Renal cortical epithelial cell (primary cell): ENCODE measurements at regions not wholly inside any gene's neighbourhood (a gene's known extent, or its start where the extent isn't known, plus 50 kb on each side); places are given as distances from the start of the nearest gene placed in this dataset.

ENCODE experiments used
- DNase-seq: peaks from one replicate; pipeline ENCODE4 v3.0.0-alpha.2; 2011; ENCODE audit warnings: low read depth

- no peak for DNase-seq
Measured at GRCh38 chr13:106042996-106043581, 492.4 kb downstream of the EFNB2 start.

GRCh38 chr13:106041445-106041844, 494.0 kb downstream of the EFNB2 start:
- no peak for DNase-seq

GRCh38 chr13:106038752-106039151, 496.7 kb downstream of the EFNB2 start:
- peak; percentile 96 for DNase-seq

- DNase-seq = no peak
Measured at GRCh38 chr13:106036870-106037269, 498.6 kb downstream of the EFNB2 start.

GRCh38 chr13:106034201-106034600, 501.3 kb downstream of the EFNB2 start:
- peak; percentile 54 for DNase-seq

- peak; percentile 13 for DNase-seq
Measured at GRCh38 chr13:106033659-106034058, 501.8 kb downstream of the EFNB2 start.

GRCh38 chr13:106032441-106032840, 503.0 kb downstream of the EFNB2 start:
- no peak for DNase-seq

GRCh38 chr13:106029676-106030290, 505.7 kb downstream of the EFNB2 start:
- no peak for DNase-seq

- peak; percentile 45 for DNase-seq
Measured at GRCh38 chr13:106028911-106029310, 506.6 kb downstream of the EFNB2 start.

- no peak for DNase-seq
Measured at GRCh38 chr13:106011600-106011999, 523.9 kb downstream of the EFNB2 start.

- peak; percentile 87 for DNase-seq
Measured at GRCh38 chr13:106010836-106011235, 524.6 kb downstream of the EFNB2 start.

GRCh38 chr13:106008540-106008939, 526.9 kb downstream of the EFNB2 start:
- DNase-seq = peak; percentile 16

- no peak for DNase-seq
Measured at GRCh38 chr13:106007156-106007555, 528.3 kb downstream of the EFNB2 start.

GRCh38 chr13:106003651-106004050, 531.8 kb downstream of the EFNB2 start:
- no peak for DNase-seq

GRCh38 chr13:106001443-106001842, 534.0 kb downstream of the EFNB2 start:
- DNase-seq = no peak

GRCh38 chr13:105997581-105998550, 537.6 kb downstream of the EFNB2 start:
- DNase-seq = no peak

GRCh38 chr13:105996391-105997025, 539.0 kb downstream of the EFNB2 start:
- no peak for DNase-seq

- DNase-seq = no peak
Measured at GRCh38 chr13:105994340-105994739, 541.1 kb downstream of the EFNB2 start.

GRCh38 chr13:105991622-105992277, 543.7 kb downstream of the EFNB2 start:
- peak; percentile 91 for DNase-seq

- DNase-seq = no peak
Measured at GRCh38 chr13:105991131-105991530, 544.3 kb downstream of the EFNB2 start.

- DNase-seq = no peak
Measured at GRCh38 chr13:105990256-105990958, 545.1 kb downstream of the EFNB2 start.
